ENCODE measurements at regions not wholly inside any gene's neighbourhood (a gene's known extent, or its start where the extent isn't known, plus 50 kb on each side); places are given as distances from the start of the nearest gene placed in this dataset.
A peak's percentile ranks its signal among the peaks of the same experiment; 100 is the strongest.
"Not testable (repeated sequence)": the region's sequence is repeated elsewhere in the genome, so short reads cannot be mapped to it uniquely, and the experiment has no call there.

GRCh38 chr1:149664624-149665023, 81.0 kb downstream of the PPIAL4C start:
- H3K4me1 ChIP-seq (replicated peaks in 1 of 2); intact Hi-C loops (cut with DNase I); H3K9me3 ChIP-seq (replicated peaks in 1 of 3); H3K36me3 ChIP-seq (replicated peaks in 1 of 2); H3K4me3 ChIP-seq; H3K27me3 ChIP-seq; H3K27ac ChIP-seq: not testable (repeated sequence)
- DNase-seq = peak in 3 of 7 donors; percentile 8 to 29 (median 29)
- whole genome bisulfite sequencing, 4 donors = 9 to 38% methylated on average over 1 of the region's 2 CpGs; no CpG with 5 or more reads in 2 of the 4 donors

- H3K4me1 ChIP-seq (replicated peaks in 1 of 2); DNase-seq; H3K9me3 ChIP-seq (replicated peaks in 1 of 3); H3K27ac ChIP-seq; intact Hi-C loops (cut with DNase I); H3K27me3 ChIP-seq; H3K36me3 ChIP-seq (replicated peaks in 1 of 2); H3K4me3 ChIP-seq: not testable (repeated sequence)
Observed at GRCh38 chr1:149665033-149665432, 81.4 kb downstream of the PPIAL4C start.

GRCh38 chr1:149665528-149665927, 81.9 kb downstream of the PPIAL4C start:
- H3K4me1 ChIP-seq (replicated peaks in 1 of 2); intact Hi-C loops (cut with DNase I): not testable (repeated sequence)
- WGBS, 4 donors = 93 to 100% (median 96%) methylated on average over 2 of the region's 2 CpGs

GRCh38 chr1:149673231-149673909, 89.7 kb downstream of the PPIAL4C start:
- DNase-seq = peak in 3 of 7 donors; percentile 1 to 15 (median 9)
- WGBS, 4 donors = 53 to 65% (median 61%) methylated on average over 4 of the region's 4 CpGs; no CpG with 5 or more reads in 1 of the 4 donors

More at GRCh38 chr1:149665528-149665927, 81.9 kb downstream of the PPIAL4C start:
- not testable (repeated sequence) for H3K36me3 ChIP-seq (replicated peaks in 1 of 2); H3K27me3 ChIP-seq; H3K4me3 ChIP-seq; H3K27ac ChIP-seq; DNase-seq; H3K9me3 ChIP-seq (replicated peaks in 1 of 3)

GRCh38 chr1:149674921-149675320, 91.3 kb downstream of the PPIAL4C start:
- H3K4me1 ChIP-seq (replicated peaks in 1 of 2); H3K27ac ChIP-seq; H3K9me3 ChIP-seq (replicated peaks in 1 of 3); H3K36me3 ChIP-seq (replicated peaks in 1 of 2); H3K27me3 ChIP-seq; DNase-seq; intact Hi-C loops (cut with DNase I); H3K4me3 ChIP-seq: not testable (repeated sequence)
- WGBS, 4 donors = 94 to 98% (median 97%) methylated on average over 13 to 23 of the region's 23 CpGs; no CpG with 5 or more reads in 1 of the 4 donors

More at GRCh38 chr1:149673231-149673909, 89.7 kb downstream of the PPIAL4C start:
- H3K9me3 ChIP-seq (replicated peaks in 1 of 3); H3K27me3 ChIP-seq; H3K36me3 ChIP-seq (replicated peaks in 1 of 2); H3K27ac ChIP-seq; intact Hi-C loops (cut with DNase I); H3K4me1 ChIP-seq (replicated peaks in 1 of 2); H3K4me3 ChIP-seq: not testable (repeated sequence)

GRCh38 chr1:149677359-149677758, 93.7 kb downstream of the PPIAL4C start:
- H3K4me3 ChIP-seq; intact Hi-C loops (cut with DNase I): not testable (repeated sequence)
- WGBS, 4 donors = 78 to 83% (median 80%) methylated on average over 5 of the region's 5 CpGs

GRCh38 chr1:149686593-149687238, 95.8 kb upstream of the FCGR1A start:
- WGBS, 4 donors = no CpG with 5 or more reads among the region's 3 CpGs
- H3K27ac ChIP-seq; H3K36me3 ChIP-seq (replicated peaks in 1 of 2); H3K4me1 ChIP-seq (replicated peaks in 1 of 2); H3K27me3 ChIP-seq; intact Hi-C loops (cut with DNase I); DNase-seq; H3K4me3 ChIP-seq; H3K9me3 ChIP-seq (replicated peaks in 1 of 3): not testable (repeated sequence)

More at GRCh38 chr1:149677359-149677758, 93.7 kb downstream of the PPIAL4C start:
- not testable (repeated sequence) for H3K27me3 ChIP-seq; H3K36me3 ChIP-seq (replicated peaks in 1 of 2); DNase-seq; H3K27ac ChIP-seq; H3K9me3 ChIP-seq (replicated peaks in 1 of 3); H3K4me1 ChIP-seq (replicated peaks in 1 of 2)

- H3K4me3 ChIP-seq; H3K4me1 ChIP-seq (replicated peaks in 1 of 2); DNase-seq; intact Hi-C loops (cut with DNase I); H3K9me3 ChIP-seq (replicated peaks in 1 of 3); H3K27ac ChIP-seq; H3K27me3 ChIP-seq; H3K36me3 ChIP-seq (replicated peaks in 1 of 2): not testable (repeated sequence)
- 79 to 95% (median 86%) methylated on average over 2 to 4 of the region's 6 CpGs for WGBS, 4 donors
Observed at GRCh38 chr1:149691399-149691798, 91.1 kb upstream of the FCGR1A start.

GRCh38 chr1:149692804-149693539, 89.5 kb upstream of the FCGR1A start:
- WGBS, 4 donors = 86 to 96% (median 92%) methylated on average over 9 to 14 of the region's 17 CpGs
- H3K4me1 ChIP-seq (replicated peaks in 1 of 2); H3K27ac ChIP-seq; H3K4me3 ChIP-seq; H3K9me3 ChIP-seq (replicated peaks in 1 of 3); H3K36me3 ChIP-seq (replicated peaks in 1 of 2); H3K27me3 ChIP-seq; intact Hi-C loops (cut with DNase I); DNase-seq: not testable (repeated sequence)

- H3K36me3 ChIP-seq (replicated peaks in 1 of 2); H3K27ac ChIP-seq; DNase-seq; H3K4me1 ChIP-seq (replicated peaks in 1 of 2); H3K9me3 ChIP-seq (replicated peaks in 1 of 3); intact Hi-C loops (cut with DNase I); H3K27me3 ChIP-seq; H3K4me3 ChIP-seq: not testable (repeated sequence)
- 17 to 80% (median 58%) methylated on average over 1 to 2 of the region's 3 CpGs for WGBS, 4 donors
Observed at GRCh38 chr1:149695066-149695465, 87.4 kb upstream of the FCGR1A start.

GRCh38 chr1:149700220-149700619, 82.3 kb upstream of the FCGR1A start:
- H3K27me3 ChIP-seq; H3K27ac ChIP-seq; H3K4me3 ChIP-seq; H3K9me3 ChIP-seq (replicated peaks in 1 of 3); intact Hi-C loops (cut with DNase I); H3K36me3 ChIP-seq (replicated peaks in 1 of 2); DNase-seq; H3K4me1 ChIP-seq (replicated peaks in 1 of 2): not testable (repeated sequence)
- WGBS, 4 donors = 2 to 14% (median 11%) methylated on average over 12 to 17 of the region's 24 CpGs; no CpG with 5 or more reads in 1 of the 4 donors

All from adrenal gland (tissue), 9 donors.